H9 (cell line): ENCODE measurements at regions not wholly inside any gene's neighbourhood (a gene's known extent, or its start where the extent isn't known, plus 50 kb on each side); places are given as distances from the start of the nearest gene placed in this dataset.

Experiments
- DNase-seq: peaks from one replicate; pipeline ENCODE4 v3.0.0-alpha.2; 2017
- H2AFZ ChIP-seq: one replicate; pipeline ENCODE4 v1.6.1; 2013; ENCODE audit warnings: mild to moderate bottlenecking, low read length, control low read depth, moderate library complexity
- H2AK5ac ChIP-seq: 2 replicates; pipeline ENCODE4 v1.6.1; 2013; ENCODE audit warnings: low read length, control low read depth, mixed read lengths; ENCODE audit not compliant: insufficient read length
- H2BK120ac ChIP-seq: one replicate; pipeline ENCODE4 v1.6.1; 2013; ENCODE audit warnings: low read depth, mild to moderate bottlenecking, low read length, control low read depth, inconsistent platforms; ENCODE audit not compliant: poor library complexity, severe bottlenecking
- H2BK12ac ChIP-seq: 2 replicates; pipeline ENCODE4 v1.6.1; 2013; ENCODE audit warnings: low read length, control low read depth, mixed read lengths, low read depth; ENCODE audit not compliant: insufficient read length
- H2BK15ac ChIP-seq: 2 replicates; pipeline ENCODE4 v1.6.1; 2013; ENCODE audit warnings: low read depth, low read length, control low read depth
- H2BK20ac ChIP-seq: one replicate; pipeline ENCODE4 v1.6.1; 2013; ENCODE audit warnings: low read depth, mild to moderate bottlenecking, low read length, control low read depth, inconsistent platforms; ENCODE audit not compliant: poor library complexity, severe bottlenecking
- H2BK5ac ChIP-seq: 2 replicates; pipeline ENCODE4 v1.6.1; 2013; ENCODE audit warnings: low read length, control low read depth, mixed read lengths; ENCODE audit not compliant: insufficient read length
- H3K14ac ChIP-seq: 2 replicates; pipeline ENCODE4 v1.6.1; 2013; ENCODE audit warnings: low read length, control low read depth; ENCODE audit not compliant: insufficient read depth
- H3K18ac ChIP-seq: 2 replicates; pipeline ENCODE4 v1.6.1; 2013; ENCODE audit warnings: low read depth, mild to moderate bottlenecking, mixed read lengths, low read length, control low read depth; ENCODE audit not compliant: insufficient read length
- H3K23ac ChIP-seq: 2 replicates; pipeline ENCODE4 v1.6.1; 2013; ENCODE audit warnings: low read length, control low read depth, mixed read lengths, low read depth; ENCODE audit not compliant: insufficient read length
- H3K23me2 ChIP-seq: 2 replicates; pipeline ENCODE4 v1.6.1; 2013; ENCODE audit warnings: low read depth, mild to moderate bottlenecking, mixed read lengths, low read length, control low read depth; ENCODE audit not compliant: insufficient read length, poor library complexity, severe bottlenecking
- H3K27ac ChIP-seq: 2 replicates; pipeline ENCODE4 v1.5.1; 2013; ENCODE audit warnings: low read length, control low read depth, mixed read lengths, low read depth; ENCODE audit not compliant: insufficient read length
- H3K27me3 ChIP-seq: 2 replicates; pipeline ENCODE4 v1.6.1; 2013; ENCODE audit warnings: low read length, control low read depth, inconsistent platforms; ENCODE audit not compliant: insufficient read depth
- H3K4ac ChIP-seq: 2 replicates; pipeline ENCODE4 v1.6.1; 2013; ENCODE audit warnings: low read depth, mild to moderate bottlenecking, control low read depth, inconsistent platforms, low read length, moderate library complexity
- H3K4me1 ChIP-seq: 2 replicates; pipeline ENCODE4 v1.6.1; 2013; ENCODE audit warnings: low read length, control low read depth, inconsistent platforms; ENCODE audit not compliant: insufficient read depth
- H3K4me2 ChIP-seq: 2 replicates; pipeline ENCODE4 v1.6.1; 2013; ENCODE audit warnings: low read length, control low read depth, mixed read lengths; ENCODE audit not compliant: insufficient read length, insufficient read depth
- H3K56ac ChIP-seq: 2 replicates; pipeline ENCODE4 v1.6.1; 2013; ENCODE audit warnings: low read depth, mild to moderate bottlenecking, mixed read lengths, low read length, control low read depth; ENCODE audit not compliant: insufficient read length
- H3K79me1 ChIP-seq: 2 replicates; pipeline ENCODE4 v1.6.1; 2013; ENCODE audit warnings: low read depth, mild to moderate bottlenecking, moderate library complexity, low read length, control low read depth, inconsistent platforms; ENCODE audit not compliant: insufficient read depth, poor library complexity, severe bottlenecking
- H3K79me2 ChIP-seq: 2 replicates; pipeline ENCODE4 v1.6.1; 2013; ENCODE audit warnings: low read length, control low read depth, inconsistent platforms; ENCODE audit not compliant: insufficient read depth
- H3K9ac ChIP-seq: 2 replicates; pipeline ENCODE4 v1.6.1; 2013; ENCODE audit warnings: low read length, control low read depth, mixed read lengths; ENCODE audit not compliant: insufficient read length; ENCODE audit errors: extremely low read depth
- H3K9me3 ChIP-seq: one replicate; pipeline ENCODE4 v1.6.1; 2013; ENCODE audit warnings: low read depth, low read length, inconsistent platforms; ENCODE audit not compliant: control insufficient read depth
- H3T11ph ChIP-seq: one replicate; pipeline ENCODE4 v1.6.1; 2013; ENCODE audit warnings: mild to moderate bottlenecking, low read length, control low read depth, inconsistent platforms
- H4K20me1 ChIP-seq: one replicate; pipeline ENCODE4 v1.6.1; 2013; ENCODE audit not compliant: control insufficient read depth, insufficient read length, insufficient read depth
- H4K5ac ChIP-seq: 2 replicates; pipeline ENCODE4 v1.6.1; 2013; ENCODE audit warnings: low read depth, mild to moderate bottlenecking, mixed read lengths, low read length, control low read depth; ENCODE audit not compliant: insufficient read length
- H4K8ac ChIP-seq: replicated peaks from 2 replicates; pipeline ENCODE4 v1.6.1; 2013; ENCODE audit warnings: low read length, control low read depth, mixed read lengths, low read depth; ENCODE audit not compliant: insufficient read length
- H4K91ac ChIP-seq: 2 replicates; pipeline ENCODE4 v1.6.1; 2013; ENCODE audit warnings: low read depth, mild to moderate bottlenecking, moderate library complexity, mixed read lengths, low read length, control low read depth; ENCODE audit not compliant: insufficient read length
- H3K27ac Mint-ChIP-seq, 3 experiments: 2 replicates in 2 of 3; 3 replicates in 1 of 3; pipeline ENCODE4 v1.8.0; 2020 to 2021; ENCODE audit warnings: mixed read lengths in 3 of 3, mild to moderate bottlenecking in 1 of 3, moderate library complexity in 1 of 3
- H3K27me3 Mint-ChIP-seq: 2 replicates; pipeline ENCODE4 v1.8.0; 2021; ENCODE audit warnings: low read depth, mild to moderate bottlenecking, moderate library complexity, mixed read lengths
- H3K36me3 Mint-ChIP-seq, 3 experiments: 2 replicates in 2 of 3; 3 replicates in 1 of 3; pipeline ENCODE4 v1.8.0; 2020 to 2021; ENCODE audit warnings: low read depth in 3 of 3, mixed read lengths in 3 of 3; ENCODE audit not compliant: insufficient read depth in 1 of 3
- H3K4me1 Mint-ChIP-seq, 2 experiments: 2 replicates each; pipeline ENCODE4 v1.8.0; 2020; ENCODE audit warnings: mixed read lengths in 2 of 2
- H3K4me3 Mint-ChIP-seq, 2 experiments: 2 replicates in 1 of 2; 3 replicates in 1 of 2; pipeline ENCODE4 v1.8.0; 2020 to 2021; ENCODE audit warnings: mild to moderate bottlenecking in 2 of 2, mixed read lengths in 2 of 2, moderate library complexity in 1 of 2
- H3K9me3 Mint-ChIP-seq, 2 experiments: 2 replicates in 1 of 2; 3 replicates in 1 of 2; pipeline ENCODE4 v1.8.0; 2020; ENCODE audit warnings: mild to moderate bottlenecking in 2 of 2, mixed read lengths in 2 of 2, moderate library complexity in 1 of 2
- WGBS: extraction: QIAGEN DNeasy Blood & Tissue Kit; methylation state at CpG from one replicate; pipeline ENCODE4 v1.1.7; 2013; ENCODE audit warnings: missing lambda C conversion rate, low lambda C conversion rate, mixed read lengths; ENCODE audit not compliant: insufficient read length; ENCODE audit errors: extremely low coverage; 5-methylcytosine and 5-hydroxymethylcytosine counted together
- TF ChIP-seq, protein P1 (sequence below): fragments of 200-600 bp; sonication (generic); conservative IDR thresholded peaks from 3 replicates; pipeline ENCODE4 v1.8.0; 2021; ENCODE audit warnings: antibody characterized with exemption, mild to moderate bottlenecking

GRCh38 chr5:68398146-68398812, 182.7 kb downstream of the PIK3R1 start:
- no peak overlapping the region for H2BK15ac ChIP-seq
- no peaks in the 10 kb centered on the region for H4K20me1 ChIP-seq
- Mint-ChIP-seq H3K36me3 (peaks cover 0 to 4% (median 2%) of the 10 kb centered on the region in 3 experiments; a peak in 4 of 7 replicates), H3K27me3 (no peaks in the 10 kb centered on the region), H3K9me3 (peaks cover 2 to 8% of the 10 kb centered on the region in 2 experiments; a peak in 3 of 5 replicates), H3K4me3 (no peak overlapping the region), H3K27ac (no peak overlapping the region), H3K4me1 (peaks cover 2 to 3% of the 10 kb centered on the region in 2 experiments; a peak in 2 of 4 replicates)
- no peak overlapping the region for H4K91ac ChIP-seq
- no peak overlapping the region for H3K9ac ChIP-seq
- no peak overlapping the region for H2AFZ ChIP-seq
- H3T11ph ChIP-seq: no peak overlapping the region
- H3K27ac ChIP-seq: no peak overlapping the region
- no peak overlapping the region for H3K4ac ChIP-seq
- H2BK12ac ChIP-seq: no peak overlapping the region
- H3K23ac ChIP-seq: no peak overlapping the region
- H3K56ac ChIP-seq: no peak overlapping the region
- H2BK120ac ChIP-seq: no peak overlapping the region
- no peaks in the 10 kb centered on the region for H3K4me1 ChIP-seq
- H4K8ac ChIP-seq: no peak overlapping the region
- H3K4me2 ChIP-seq: no peak overlapping the region
- no peak overlapping the region for H2BK20ac ChIP-seq
- H3K79me2 ChIP-seq: no peaks in the 10 kb centered on the region
- no peaks in the 10 kb centered on the region for H3K79me1 ChIP-seq
- H2BK5ac ChIP-seq: no peak overlapping the region
- H2AK5ac ChIP-seq: no peak overlapping the region
- no peaks in the 10 kb centered on the region for H3K9me3 ChIP-seq
- no peak for DNase-seq
- no peaks in the 10 kb centered on the region for H3K23me2 ChIP-seq
- H3K18ac ChIP-seq: no peak overlapping the region
- H4K5ac ChIP-seq: no peak overlapping the region
- no peak overlapping the region for H3K14ac ChIP-seq
- no peaks in the 10 kb centered on the region for H3K27me3 ChIP-seq
- TF ChIP-seq, protein P1, sequence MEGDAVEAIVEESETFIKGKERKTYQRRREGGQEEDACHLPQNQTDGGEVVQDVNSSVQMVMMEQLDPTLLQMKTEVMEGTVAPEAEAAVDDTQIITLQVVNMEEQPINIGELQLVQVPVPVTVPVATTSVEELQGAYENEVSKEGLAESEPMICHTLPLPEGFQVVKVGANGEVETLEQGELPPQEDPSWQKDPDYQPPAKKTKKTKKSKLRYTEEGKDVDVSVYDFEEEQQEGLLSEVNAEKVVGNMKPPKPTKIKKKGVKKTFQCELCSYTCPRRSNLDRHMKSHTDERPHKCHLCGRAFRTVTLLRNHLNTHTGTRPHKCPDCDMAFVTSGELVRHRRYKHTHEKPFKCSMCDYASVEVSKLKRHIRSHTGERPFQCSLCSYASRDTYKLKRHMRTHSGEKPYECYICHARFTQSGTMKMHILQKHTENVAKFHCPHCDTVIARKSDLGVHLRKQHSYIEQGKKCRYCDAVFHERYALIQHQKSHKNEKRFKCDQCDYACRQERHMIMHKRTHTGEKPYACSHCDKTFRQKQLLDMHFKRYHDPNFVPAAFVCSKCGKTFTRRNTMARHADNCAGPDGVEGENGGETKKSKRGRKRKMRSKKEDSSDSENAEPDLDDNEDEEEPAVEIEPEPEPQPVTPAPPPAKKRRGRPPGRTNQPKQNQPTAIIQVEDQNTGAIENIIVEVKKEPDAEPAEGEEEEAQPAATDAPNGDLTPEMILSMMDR: no peak
- no CpG with 5 or more reads among the region's 1 CpG for WGBS
